ENCODE measurements at regions not wholly inside any gene's neighbourhood (a gene's known extent, or its start where the extent isn't known, plus 50 kb on each side); places are given as distances from the start of the nearest gene placed in this dataset.

DNA sequence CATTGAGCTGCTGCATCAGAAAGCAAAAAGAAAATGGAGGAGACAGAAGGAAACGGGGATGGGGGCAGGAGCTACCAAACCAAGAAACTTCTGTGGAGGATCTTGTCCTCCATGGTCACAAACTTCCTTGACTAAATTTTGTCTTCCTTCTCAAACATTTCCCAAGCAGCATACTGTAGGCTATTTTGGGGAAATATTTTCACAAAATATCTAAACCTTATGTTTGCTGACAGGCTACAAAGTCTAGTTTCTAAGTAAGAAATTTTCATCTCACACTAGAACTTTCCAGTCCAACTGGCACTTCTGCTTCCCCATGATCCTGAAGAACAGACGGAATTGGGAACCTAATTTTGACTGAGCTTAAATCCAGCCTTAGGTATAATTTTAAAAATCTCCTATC, 552.0 kb downstream of the SNAPC1 start:
- H3K36me3 ChIP-seq, result no peaks in the 10 kb centered on the region
- H3K9me3 ChIP-seq, result no peaks in the 10 kb centered on the region
- TF ChIP-seq POLR2AphosphoS5 (IDR thresholded peaks at IDR 0.05; ENCODE audit: insufficient read depth in 1 of 2, low read depth in 1 of 2) (no peak), POLR2A (IDR thresholded peaks at IDR 0.05) (no peak)
- TF ChIP-seq, protein P1, sequence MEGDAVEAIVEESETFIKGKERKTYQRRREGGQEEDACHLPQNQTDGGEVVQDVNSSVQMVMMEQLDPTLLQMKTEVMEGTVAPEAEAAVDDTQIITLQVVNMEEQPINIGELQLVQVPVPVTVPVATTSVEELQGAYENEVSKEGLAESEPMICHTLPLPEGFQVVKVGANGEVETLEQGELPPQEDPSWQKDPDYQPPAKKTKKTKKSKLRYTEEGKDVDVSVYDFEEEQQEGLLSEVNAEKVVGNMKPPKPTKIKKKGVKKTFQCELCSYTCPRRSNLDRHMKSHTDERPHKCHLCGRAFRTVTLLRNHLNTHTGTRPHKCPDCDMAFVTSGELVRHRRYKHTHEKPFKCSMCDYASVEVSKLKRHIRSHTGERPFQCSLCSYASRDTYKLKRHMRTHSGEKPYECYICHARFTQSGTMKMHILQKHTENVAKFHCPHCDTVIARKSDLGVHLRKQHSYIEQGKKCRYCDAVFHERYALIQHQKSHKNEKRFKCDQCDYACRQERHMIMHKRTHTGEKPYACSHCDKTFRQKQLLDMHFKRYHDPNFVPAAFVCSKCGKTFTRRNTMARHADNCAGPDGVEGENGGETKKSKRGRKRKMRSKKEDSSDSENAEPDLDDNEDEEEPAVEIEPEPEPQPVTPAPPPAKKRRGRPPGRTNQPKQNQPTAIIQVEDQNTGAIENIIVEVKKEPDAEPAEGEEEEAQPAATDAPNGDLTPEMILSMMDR (IDR thresholded peaks at IDR 0.05), result no peak
- H3K27me3 ChIP-seq, result no peaks in the 10 kb centered on the region
- no peak overlapping the region for H3K4me3 ChIP-seq
- intact Hi-C loops (cut with DNase I), result no loop called here
- no peak overlapping the region for H3K27ac ChIP-seq
- no peak for DNase-seq (ENCODE audit: extremely low spot score in 2 of 2)
- H3K4me1 ChIP-seq, result no peaks in the 10 kb centered on the region

DNA sequence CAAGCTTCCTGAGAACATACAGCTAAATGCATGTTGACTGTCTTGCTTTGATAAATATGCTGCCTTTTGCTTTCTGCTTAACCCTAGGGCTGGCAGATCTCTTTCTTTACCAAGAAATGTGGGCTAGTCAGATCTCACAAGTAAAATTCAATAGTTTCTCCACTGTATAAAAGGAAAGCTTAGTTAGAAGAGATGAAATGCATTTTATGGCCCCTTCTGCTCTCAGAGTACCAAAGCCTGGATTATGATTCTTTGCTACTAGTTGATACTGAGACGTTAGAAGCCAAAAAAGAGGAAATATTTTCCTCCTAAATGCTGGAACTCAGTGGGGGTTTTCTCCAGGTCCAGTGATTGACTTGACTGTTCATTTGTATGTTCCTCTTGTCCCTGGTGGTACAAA, 552.7 kb downstream of the SNAPC1 start:
- H3K27me3 ChIP-seq, result no peaks in the 10 kb centered on the region
- H3K9me3 ChIP-seq, result no peaks in the 10 kb centered on the region
- intact Hi-C loops (cut with DNase I), result no loop called here
- H3K4me3 ChIP-seq, result no peak overlapping the region
- H3K4me1 ChIP-seq, result no peaks in the 10 kb centered on the region
- TF ChIP-seq POLR2A (IDR thresholded peaks at IDR 0.05) (no peak), POLR2AphosphoS5 (IDR thresholded peaks at IDR 0.05; ENCODE audit: insufficient read depth in 1 of 2, low read depth in 1 of 2) (no peak)
- TF ChIP-seq, protein P1 (IDR thresholded peaks at IDR 0.05), result no peak
- H3K27ac ChIP-seq, result no peak overlapping the region
- no peak for DNase-seq (ENCODE audit: extremely low spot score in 2 of 2)
- no peaks in the 10 kb centered on the region for H3K36me3 ChIP-seq

DNA sequence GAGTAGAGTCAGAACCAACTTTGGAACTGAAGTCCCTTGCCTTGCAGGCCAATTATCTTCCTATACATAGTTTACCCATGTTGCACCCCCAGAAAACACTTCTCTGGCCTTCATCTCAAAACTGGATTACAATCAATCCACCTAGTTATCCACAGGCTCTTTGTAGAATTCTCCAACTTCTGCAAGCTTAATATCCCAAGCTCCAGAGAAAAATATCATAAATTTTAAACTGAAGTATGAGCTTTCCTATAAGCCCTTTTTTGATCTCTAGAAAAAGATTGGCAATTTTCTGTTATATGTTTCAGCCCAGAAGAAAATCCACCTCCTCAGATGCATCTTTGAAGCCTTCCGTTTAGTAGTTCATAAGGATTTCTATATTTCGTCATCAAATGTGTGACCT, 553.4 kb downstream of the SNAPC1 start:
- H3K4me1 ChIP-seq, result no peaks in the 10 kb centered on the region
- H3K9me3 ChIP-seq, result no peaks in the 10 kb centered on the region
- intact Hi-C loops (cut with DNase I), result no loop called here
- no peak for DNase-seq (ENCODE audit: extremely low spot score in 2 of 2)
- H3K27me3 ChIP-seq, result no peaks in the 10 kb centered on the region
- TF ChIP-seq POLR2AphosphoS5 (IDR thresholded peaks at IDR 0.05; ENCODE audit: insufficient read depth in 1 of 2, low read depth in 1 of 2), result no peak
- TF ChIP-seq POLR2A (IDR thresholded peaks at IDR 0.05), result no peak
- TF ChIP-seq, protein P1 (IDR thresholded peaks at IDR 0.05), result no peak
- H3K36me3 ChIP-seq, result no peaks in the 10 kb centered on the region
- H3K4me3 ChIP-seq, result no peak overlapping the region
- no peak overlapping the region for H3K27ac ChIP-seq

DNA sequence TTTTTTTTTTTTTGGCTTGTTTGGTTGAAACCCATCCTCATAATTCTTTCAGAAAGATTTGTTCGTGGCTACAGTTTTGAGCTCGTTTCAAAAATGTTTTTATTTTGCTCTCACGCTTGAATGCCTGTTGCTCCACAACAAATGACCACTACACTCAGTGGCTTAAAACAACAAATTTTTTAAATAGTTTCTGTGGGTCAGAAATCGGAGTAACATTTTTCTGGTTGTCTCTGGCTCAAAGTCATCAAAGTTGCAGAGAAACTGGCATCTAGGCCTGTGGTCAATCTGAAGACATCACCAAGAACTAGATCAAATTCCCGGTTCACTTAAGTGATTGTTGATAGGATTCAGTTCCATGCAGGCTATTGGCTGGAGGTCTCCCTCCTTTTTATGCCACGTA, 560.0 kb downstream of the SNAPC1 start:
- TF ChIP-seq POLR2AphosphoS5 (IDR thresholded peaks at IDR 0.05; ENCODE audit: insufficient read depth in 1 of 2, low read depth in 1 of 2) (no peak), POLR2A (IDR thresholded peaks at IDR 0.05) (no peak)
- TF ChIP-seq, protein P1 (IDR thresholded peaks at IDR 0.05), result no peak
- intact Hi-C loops (cut with DNase I), result no loop called here
- no peaks in the 10 kb centered on the region for H3K36me3 ChIP-seq

DNA sequence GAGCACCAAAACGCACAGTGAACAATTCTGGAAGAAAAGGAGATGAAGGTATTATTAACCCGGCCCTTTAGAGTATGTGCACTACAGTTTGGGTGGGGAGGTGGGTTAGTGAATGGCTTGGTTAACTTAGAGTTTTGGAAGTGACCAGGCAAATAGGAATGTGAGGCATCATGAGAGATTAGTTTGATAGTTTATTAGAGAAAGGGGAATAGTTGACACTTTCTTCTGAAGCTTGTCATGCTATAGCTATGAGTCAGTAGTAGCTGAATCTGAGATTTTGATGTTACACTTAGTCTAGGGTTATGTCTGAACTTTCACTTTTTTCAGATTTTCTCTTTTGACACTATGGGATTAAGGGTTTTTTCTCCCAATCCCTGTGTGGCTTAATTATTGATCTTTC, 567.2 kb downstream of the SNAPC1 start:
- intact Hi-C loops (cut with DNase I), result no loop called here
- Histone ChIP-seq H3K27ac (no peak overlapping the region), H3K4me3 (no peak overlapping the region), H3K4me1 (no peaks in the 10 kb centered on the region), H3K36me3 (no peaks in the 10 kb centered on the region), H3K27me3 (no peaks in the 10 kb centered on the region), H3K9me3 (no peaks in the 10 kb centered on the region)
- TF ChIP-seq, protein P1 (IDR thresholded peaks at IDR 0.05), result no peak
- TF ChIP-seq POLR2AphosphoS5 (IDR thresholded peaks at IDR 0.05; ENCODE audit: insufficient read depth in 1 of 2, low read depth in 1 of 2) (no peak), POLR2A (IDR thresholded peaks at IDR 0.05) (no peak)
- DNase-seq (ENCODE audit: extremely low spot score in 2 of 2), result no peak

More for the DNA sequence above, 560.0 kb downstream of the SNAPC1 start:
- DNase-seq (ENCODE audit: extremely low spot score in 2 of 2), result no peak
- no peaks in the 10 kb centered on the region for H3K27me3 ChIP-seq
- no peaks in the 10 kb centered on the region for H3K4me1 ChIP-seq
- no peak overlapping the region for H3K4me3 ChIP-seq
- H3K9me3 ChIP-seq, result no peaks in the 10 kb centered on the region
- no peak overlapping the region for H3K27ac ChIP-seq

Measured in vagina (tissue), 2 donors.